ENCODE measurements at regions not wholly inside any gene's neighbourhood (a gene's known extent, or its start where the extent isn't known, plus 50 kb on each side); places are given as distances from the start of the nearest gene placed in this dataset.
"Not testable (repeated sequence)": the region's sequence is repeated elsewhere in the genome, so short reads cannot be mapped to it uniquely, and the experiment has no call there.

GRCh38 chrX:14362721-14363120 lies 166.6 kb upstream of the GLRA2 start:
- no peak for DNase-seq (ENCODE audit: insufficient read length, low spot score)
- no peak for TF ChIP-seq POLR2A (IDR thresholded peaks at IDR 0.05; ENCODE audit: low read depth, low read length)
- no peak for FAIRE-seq

- DNase-seq (ENCODE audit: insufficient read length, low spot score), result no peak
- no peak for FAIRE-seq
- no peak for TF ChIP-seq POLR2A (IDR thresholded peaks at IDR 0.05; ENCODE audit: low read depth, low read length)
Observed at GRCh38 chrX:14361435-14361834, 167.9 kb upstream of the GLRA2 start.

GRCh38 chrX:14359727-14360126 lies 169.6 kb upstream of the GLRA2 start:
- FAIRE-seq (no peak), DNase-seq (ENCODE audit: insufficient read length, low spot score) (no peak)
- no peak for TF ChIP-seq POLR2A (IDR thresholded peaks at IDR 0.05; ENCODE audit: low read depth, low read length)

- DNase-seq (ENCODE audit: insufficient read length, low spot score) (no peak), FAIRE-seq (no peak)
- no peak for TF ChIP-seq POLR2A (IDR thresholded peaks at IDR 0.05; ENCODE audit: low read depth, low read length)
Observed at GRCh38 chrX:14359316-14359715, 170.0 kb upstream of the GLRA2 start.

- DNase-seq (ENCODE audit: insufficient read length, low spot score) (no peak), FAIRE-seq (no peak)
- no peak for TF ChIP-seq POLR2A (IDR thresholded peaks at IDR 0.05; ENCODE audit: low read depth, low read length)
Observed at GRCh38 chrX:14357314-14357713, 172.0 kb upstream of the GLRA2 start.

GRCh38 chrX:14356401-14356800 lies 172.9 kb upstream of the GLRA2 start:
- no peak for TF ChIP-seq POLR2A (IDR thresholded peaks at IDR 0.05; ENCODE audit: low read depth, low read length)
- no peak for DNase-seq (ENCODE audit: insufficient read length, low spot score)
- FAIRE-seq, result no peak

- no peak for FAIRE-seq
- no peak for DNase-seq (ENCODE audit: insufficient read length, low spot score)
- TF ChIP-seq POLR2A (IDR thresholded peaks at IDR 0.05; ENCODE audit: low read depth, low read length), result no peak
Observed at GRCh38 chrX:14355556-14355955, 173.8 kb upstream of the GLRA2 start.

GRCh38 chrX:14354521-14354920 lies 174.8 kb upstream of the GLRA2 start:
- FAIRE-seq (no peak), DNase-seq (ENCODE audit: insufficient read length, low spot score) (no peak)
- no peak for TF ChIP-seq POLR2A (IDR thresholded peaks at IDR 0.05; ENCODE audit: low read depth, low read length)

- FAIRE-seq (no peak), DNase-seq (ENCODE audit: insufficient read length, low spot score) (no peak)
- no peak for TF ChIP-seq POLR2A (IDR thresholded peaks at IDR 0.05; ENCODE audit: low read depth, low read length)
Observed at GRCh38 chrX:14352511-14352910, 176.8 kb upstream of the GLRA2 start.

GRCh38 chrX:14351611-14352303 lies 177.6 kb upstream of the GLRA2 start:
- no peak for FAIRE-seq
- no peak for DNase-seq (ENCODE audit: insufficient read length, low spot score)
- no peak for TF ChIP-seq POLR2A (IDR thresholded peaks at IDR 0.05; ENCODE audit: low read depth, low read length)

- DNase-seq (ENCODE audit: insufficient read length, low spot score) (no peak), FAIRE-seq (no peak)
- no peak for TF ChIP-seq POLR2A (IDR thresholded peaks at IDR 0.05; ENCODE audit: low read depth, low read length)
Observed at GRCh38 chrX:14347523-14347922, 181.8 kb upstream of the GLRA2 start.

- TF ChIP-seq POLR2A (IDR thresholded peaks at IDR 0.05; ENCODE audit: low read depth, low read length), result no peak
- DNase-seq (ENCODE audit: insufficient read length, low spot score) (no peak), FAIRE-seq (no peak)
Observed at GRCh38 chrX:14344172-14344940, 185.0 kb upstream of the GLRA2 start.

GRCh38 chrX:14309431-14309830 lies 219.9 kb upstream of the GLRA2 start:
- no peak for TF ChIP-seq POLR2A (IDR thresholded peaks at IDR 0.05; ENCODE audit: low read depth, low read length)
- no peak for DNase-seq (ENCODE audit: insufficient read length, low spot score)
- FAIRE-seq, result no peak

GRCh38 chrX:14308976-14309375 lies 220.4 kb upstream of the GLRA2 start:
- not testable (repeated sequence) for DNase-seq (ENCODE audit: insufficient read length, low spot score)

GRCh38 chrX:14303891-14304290 lies 225.4 kb upstream of the GLRA2 start:
- DNase-seq (ENCODE audit: insufficient read length, low spot score) (no peak), FAIRE-seq (no peak)
- no peak for TF ChIP-seq POLR2A (IDR thresholded peaks at IDR 0.05; ENCODE audit: low read depth, low read length)

More at GRCh38 chrX:14308976-14309375, 220.4 kb upstream of the GLRA2 start:
- FAIRE-seq, result not testable (repeated sequence)

- not testable (repeated sequence) for DNase-seq (ENCODE audit: insufficient read length, low spot score); FAIRE-seq
Observed at GRCh38 chrX:14302561-14302960, 226.8 kb upstream of the GLRA2 start.
